ENCODE measurements at regions not wholly inside any gene's neighbourhood (a gene's known extent, or its start where the extent isn't known, plus 50 kb on each side); places are given as distances from the start of the nearest gene placed in this dataset.

- peak; percentile 22 for DNase-seq
Measured at GRCh38 chr3:159830523-159831154, 158.0 kb upstream of the IL12A start.

DNA sequence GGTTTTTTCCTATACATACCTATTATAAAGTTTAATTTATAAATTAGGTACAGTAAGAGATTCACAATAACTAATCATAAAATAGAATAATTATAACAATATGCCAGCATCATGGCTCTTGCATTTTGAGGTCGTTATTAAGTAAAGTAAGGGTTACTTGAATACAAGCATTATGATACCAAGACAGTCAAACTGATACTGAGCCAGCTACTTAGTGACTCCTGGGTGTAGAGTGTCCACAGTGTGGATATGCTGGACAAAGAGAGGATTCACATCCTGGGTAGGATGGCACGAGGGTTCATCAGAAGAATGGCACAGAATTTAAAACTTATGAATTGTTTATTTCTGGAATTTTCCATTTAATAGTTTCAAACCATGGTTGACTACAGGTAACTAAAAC, 157.2 kb upstream of the IL12A start:
- no peak for DNase-seq

DNA sequence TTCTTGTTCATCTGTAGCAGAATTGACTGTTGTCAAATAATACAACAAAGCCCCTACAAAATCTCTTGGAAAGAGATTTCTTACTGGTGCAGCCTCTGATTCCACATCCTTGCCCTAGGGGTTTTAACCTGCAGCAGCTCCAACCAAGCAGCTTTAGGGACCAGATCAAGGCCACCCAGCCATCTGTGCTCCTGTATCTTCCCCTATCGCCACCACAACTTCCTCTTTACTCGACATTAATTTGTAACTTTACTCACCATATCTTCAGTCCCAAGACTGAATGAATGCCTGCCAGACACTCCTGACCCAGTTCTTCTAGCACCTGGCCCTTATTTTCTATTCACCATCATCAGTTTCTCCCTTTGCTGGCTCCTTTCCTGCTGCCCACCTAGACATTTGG, 156.6 kb upstream of the IL12A start:
- DNase-seq = no peak

DNA sequence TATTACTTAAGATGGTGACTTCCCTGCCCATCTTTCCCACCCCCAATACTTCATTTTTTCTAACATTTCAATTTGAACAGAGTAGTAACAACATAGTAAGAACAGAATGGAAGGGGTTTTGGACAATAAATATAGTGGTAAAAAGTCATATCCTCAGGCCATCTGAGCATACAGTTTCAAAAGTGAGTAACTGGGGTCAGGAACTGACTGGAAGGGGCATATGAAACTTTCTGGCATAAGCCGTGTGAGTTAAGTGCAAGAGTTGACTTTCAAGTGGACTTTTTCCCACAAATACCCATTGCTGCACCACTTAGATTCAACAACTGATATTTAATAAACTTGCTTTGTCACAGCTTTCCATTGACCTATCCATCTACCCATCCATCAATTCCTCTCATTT, 153.5 kb upstream of the IL12A start:
- DNase-seq = no peak

DNA sequence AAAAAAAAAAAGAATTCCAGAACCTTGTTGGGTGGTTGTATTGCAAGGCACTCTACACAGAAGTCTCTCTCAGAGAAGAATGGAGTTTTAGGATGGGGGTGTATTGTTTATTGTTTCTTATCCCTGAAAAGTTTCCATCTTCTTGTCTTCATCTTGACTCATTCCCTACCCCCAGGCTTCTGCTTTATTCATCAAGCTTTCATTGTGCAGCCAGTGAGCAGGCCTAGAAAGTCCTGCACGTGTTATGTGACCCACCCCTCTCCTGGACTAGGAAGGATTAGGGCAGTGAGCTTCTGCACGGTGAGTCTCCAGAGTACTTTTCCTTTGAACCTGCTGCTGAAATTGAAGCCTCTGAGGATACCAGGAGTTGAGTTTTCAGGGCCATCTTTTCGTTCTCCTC, 150.9 kb upstream of the IL12A start:
- DNase-seq = no peak

- DNase-seq = no peak
Measured at GRCh38 chr3:159838938-159839337, 149.7 kb upstream of the IL12A start.

- DNase-seq = peak; percentile 97
Measured at GRCh38 chr3:159839561-159840379, 148.9 kb upstream of the IL12A start, which contains the start of gene SCHIP1. SCHIP1 (plus strand) TSS chr3:159839861.

- peak; percentile 55 for DNase-seq
Measured at GRCh38 chr3:159840703-159841299, 147.8 kb upstream of the IL12A start.

GRCh38 chr3:159841766-159842165, 146.9 kb upstream of the IL12A start:
- DNase-seq = no peak

DNA sequence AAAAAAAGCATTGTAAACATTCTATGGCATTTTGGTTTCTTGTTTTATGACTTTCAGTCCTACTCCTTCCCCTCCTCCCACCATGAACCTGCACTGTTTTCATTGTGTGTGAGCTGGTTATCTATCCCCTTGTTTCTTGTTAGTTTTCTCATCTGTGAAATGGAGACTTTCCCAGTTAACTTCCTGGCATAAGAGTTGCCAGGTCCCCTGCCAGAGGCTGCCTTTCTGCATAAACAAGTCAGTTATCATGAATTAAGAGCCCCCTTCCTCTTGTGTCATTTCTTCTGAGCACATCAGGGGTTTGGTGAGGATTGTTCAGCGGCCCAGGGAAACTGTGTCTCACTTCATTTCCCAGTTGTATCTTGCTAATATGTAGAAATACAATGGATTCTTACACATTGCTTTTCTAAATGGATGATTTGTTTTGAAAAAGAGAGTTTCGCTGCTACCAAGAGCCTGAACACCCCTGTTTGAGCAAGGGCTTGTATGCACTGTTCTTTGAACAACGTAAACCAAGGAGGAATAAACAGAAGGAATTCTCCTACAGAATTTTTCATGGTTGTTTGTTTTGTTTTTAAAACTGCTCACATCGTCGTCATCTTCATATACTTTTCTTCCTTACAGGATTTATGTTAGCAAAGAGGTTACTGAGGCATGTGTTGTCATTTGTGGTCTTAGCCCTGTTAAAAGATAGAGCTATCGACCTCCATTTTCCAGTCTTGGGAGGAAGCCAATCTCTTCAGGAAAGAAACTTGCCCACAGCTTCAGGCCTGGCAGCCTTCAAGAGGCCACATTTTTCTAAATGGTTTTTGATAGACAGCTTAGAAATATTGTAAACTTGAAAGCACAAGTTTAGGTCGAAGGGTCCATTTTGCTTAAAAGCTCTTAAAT, 144.6 kb upstream of the IL12A start:
- no peak for DNase-seq

DNA sequence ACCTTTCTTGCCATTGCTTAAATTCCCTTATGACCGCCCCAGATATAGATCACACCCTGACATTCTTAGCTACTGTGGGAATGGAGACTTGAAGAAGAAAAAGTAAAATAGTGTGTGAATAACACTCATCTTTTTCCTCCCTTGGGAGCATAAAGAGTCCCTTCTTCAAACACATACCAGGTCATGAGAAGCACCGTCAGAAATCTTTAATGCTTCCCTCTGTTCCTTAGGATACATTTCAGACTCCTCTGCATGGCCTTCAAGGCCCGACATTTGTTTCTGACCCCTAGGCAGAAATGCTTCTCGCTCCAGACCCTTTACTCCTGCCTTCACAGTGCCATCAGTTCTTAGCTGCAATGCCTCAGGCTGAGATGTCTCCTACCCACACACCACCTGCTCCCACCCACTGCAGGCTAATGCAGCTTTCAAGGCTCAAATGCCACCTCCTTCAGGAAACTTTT, 143.8 kb upstream of the IL12A start:
- DNase-seq = no peak

- DNase-seq = no peak
Measured at GRCh38 chr3:159845737-159846136, 142.9 kb upstream of the IL12A start.

DNA sequence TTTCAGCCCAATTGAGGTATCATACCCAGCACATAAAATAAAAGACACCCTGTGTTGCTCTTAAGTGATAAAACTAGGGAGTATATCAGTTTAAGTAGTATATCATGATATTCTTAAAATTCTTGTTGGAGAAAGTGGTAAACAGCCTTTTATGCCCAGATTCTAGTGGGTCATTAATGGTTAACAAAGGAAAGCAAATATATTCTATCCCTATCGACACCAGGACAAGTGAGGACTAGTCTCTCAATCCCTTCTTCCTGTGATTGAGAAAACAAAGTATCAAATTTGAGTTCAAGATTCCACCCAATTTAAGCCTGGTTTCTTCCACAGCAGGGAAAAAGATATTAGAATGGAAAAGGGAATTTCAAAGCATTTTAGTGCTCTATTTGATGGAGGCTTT, 142.4 kb upstream of the IL12A start:
- DNase-seq = no peak

DNA sequence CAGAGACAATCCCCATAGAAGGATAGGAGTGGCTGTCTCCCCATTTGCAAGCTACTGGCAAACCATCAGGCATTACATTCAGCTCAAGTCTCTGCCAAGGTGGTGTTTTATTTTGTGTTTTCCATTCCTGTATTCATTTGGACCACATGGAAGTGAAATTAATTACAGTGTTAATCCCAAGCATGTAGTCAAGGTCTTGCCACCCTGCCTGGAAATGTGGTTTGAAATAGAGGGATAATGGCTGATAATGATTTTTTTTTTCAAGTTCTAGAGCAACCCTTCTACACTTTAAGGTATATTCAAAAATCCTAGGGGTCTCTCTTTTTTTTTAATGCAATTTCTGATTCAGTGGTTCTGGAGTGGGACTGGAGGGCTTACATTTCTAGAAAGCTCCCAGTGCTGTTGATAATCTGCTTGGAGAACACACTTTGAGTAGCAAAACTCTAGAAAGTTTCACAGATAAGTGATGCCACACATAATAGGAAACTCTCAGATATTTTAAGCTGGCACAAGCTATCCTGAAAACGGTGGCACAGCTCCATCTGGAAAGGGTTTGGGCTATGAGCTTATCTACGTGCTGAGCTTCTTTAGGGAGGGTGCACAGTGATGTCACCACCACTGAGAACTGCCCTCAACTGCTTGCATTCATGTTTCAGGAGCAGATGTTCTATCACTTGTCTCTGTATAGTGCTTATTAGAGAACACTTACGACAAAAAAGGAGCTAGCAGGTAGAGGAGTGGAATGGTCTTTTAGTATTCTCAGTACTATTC, 140.1 kb upstream of the IL12A start:
- DNase-seq = peak; percentile 30

DNA sequence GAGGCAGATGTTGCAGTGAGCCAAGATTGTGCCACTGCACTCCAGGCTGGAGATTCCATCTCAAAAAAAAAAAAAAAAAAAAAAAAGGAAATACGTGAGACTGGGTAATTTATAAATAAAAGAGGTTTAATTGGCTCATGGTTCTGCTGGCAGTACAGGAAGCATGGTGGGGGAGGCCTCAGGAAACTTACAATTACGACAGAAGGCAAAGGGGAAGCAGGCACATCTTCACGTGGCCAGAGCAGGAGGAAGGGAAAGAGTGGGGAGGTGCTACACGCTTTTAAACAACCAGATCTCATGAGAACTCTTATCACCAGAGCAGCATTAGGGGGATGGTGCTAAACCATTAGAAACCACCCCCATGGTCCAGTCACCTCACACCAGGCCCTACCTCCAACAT, 138.2 kb upstream of the IL12A start:
- DNase-seq = no peak

DNA sequence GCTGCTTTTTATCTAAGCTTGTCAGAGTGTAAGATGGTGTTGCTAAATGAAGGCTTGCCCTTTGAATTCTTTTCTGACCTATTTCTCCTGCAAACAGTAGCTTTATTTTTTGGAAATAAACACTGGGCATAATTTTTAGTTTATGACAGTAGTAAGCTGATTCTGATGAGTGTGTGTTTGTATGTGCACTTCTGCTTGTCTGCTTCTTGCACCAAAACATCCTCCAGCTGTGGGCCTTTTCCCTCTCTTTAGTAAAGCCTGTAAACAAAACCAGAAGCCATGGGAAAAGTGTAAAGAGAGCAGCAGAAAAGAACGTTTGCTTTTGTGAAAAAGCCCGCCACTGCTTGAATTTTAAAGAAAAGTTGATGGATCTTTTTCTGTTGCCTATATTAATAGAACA, 136.4 kb upstream of the IL12A start:
- no peak for DNase-seq

GRCh38 chr3:159852821-159853505, 135.7 kb upstream of the IL12A start:
- peak; percentile 67 for DNase-seq

DNA sequence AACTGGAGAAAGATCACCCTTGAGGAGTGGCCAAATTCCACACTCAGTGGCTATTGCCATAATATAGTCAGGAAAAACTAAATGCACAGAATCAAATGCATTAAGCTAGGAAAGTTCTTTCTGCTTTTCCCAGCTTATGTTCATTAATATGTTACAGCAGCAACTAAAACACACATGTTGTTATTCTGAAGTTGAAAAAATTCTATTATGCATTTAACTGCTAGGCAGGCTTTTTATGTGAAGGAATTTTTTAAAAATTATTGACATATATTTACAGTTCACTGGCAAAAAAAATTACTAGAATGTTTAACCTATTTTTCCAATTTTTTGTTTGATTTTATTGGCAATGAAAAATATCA, 135.2 kb upstream of the IL12A start:
- DNase-seq = no peak

DNA sequence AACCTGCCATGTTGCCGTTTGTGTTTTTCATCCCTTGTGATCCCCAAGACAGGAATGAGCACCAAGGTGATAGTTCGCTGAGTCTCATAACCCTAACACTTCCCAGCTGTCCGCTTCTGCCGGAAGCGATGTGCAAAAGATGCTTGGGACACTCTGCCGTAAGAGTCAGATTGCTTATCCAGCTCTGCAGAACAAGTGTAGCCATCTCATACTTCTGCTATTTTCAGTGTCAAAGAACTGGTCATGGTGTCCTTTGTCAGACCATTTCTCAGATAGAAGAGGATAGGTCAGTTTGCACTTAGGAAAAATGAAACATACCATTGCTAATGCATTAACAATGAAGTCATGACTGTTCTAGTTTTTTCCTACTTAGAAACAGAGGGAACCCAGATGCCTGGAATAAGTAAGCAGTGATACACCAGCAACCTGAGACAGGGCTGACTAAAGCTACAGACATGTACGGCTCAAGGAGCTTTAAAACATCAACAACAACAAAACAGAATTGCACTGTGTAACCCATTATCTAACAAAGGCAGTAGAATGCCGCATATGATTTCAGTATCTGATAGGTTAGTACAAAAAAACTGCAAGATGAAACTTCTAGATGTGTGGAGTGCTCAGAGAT, 134.0 kb upstream of the IL12A start:
- DNase-seq = peak; percentile 47

- no peak for DNase-seq
Measured at GRCh38 chr3:159855599-159856346, 132.9 kb upstream of the IL12A start.

Measured in NCI-H2171 treated with DMSO at 0.1 percent for 48 hours (cell line).